HG03135 (cell line): ENCODE measurements at regions not wholly inside any gene's neighbourhood (a gene's known extent, or its start where the extent isn't known, plus 50 kb on each side); places are given as distances from the start of the nearest gene placed in this dataset.

ENCODE experiments used
- ATAC-seq: cut with Tn5 transposase; IDR thresholded peaks from one replicate; pipeline ENCODE4 v1.9.1; 2021; ENCODE audit warnings: mild to moderate bottlenecking, moderate library complexity; ENCODE audit not compliant: unreplicated experiment

DNA sequence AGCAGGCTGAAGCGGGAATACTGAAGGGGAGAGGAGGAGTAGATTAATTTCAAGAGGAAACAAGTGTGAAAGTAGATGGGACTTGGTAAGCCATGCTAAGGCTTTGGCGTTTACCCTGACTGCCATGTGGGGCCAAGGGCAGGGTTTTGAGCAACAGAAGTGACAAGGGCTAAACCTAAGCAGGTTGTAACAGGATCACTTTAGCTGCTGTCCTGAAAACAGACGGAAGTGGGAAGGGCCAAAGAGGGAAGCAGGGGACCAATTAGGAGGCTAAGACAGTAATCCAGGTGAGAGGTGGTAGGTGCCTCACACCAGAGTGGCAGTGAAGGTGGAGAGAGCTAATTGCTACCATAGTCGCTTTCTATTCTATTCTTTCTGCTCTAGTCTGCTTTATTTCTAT lies 166.5 kb downstream of the PJA1 start:
- ATAC-seq: no peak

DNA sequence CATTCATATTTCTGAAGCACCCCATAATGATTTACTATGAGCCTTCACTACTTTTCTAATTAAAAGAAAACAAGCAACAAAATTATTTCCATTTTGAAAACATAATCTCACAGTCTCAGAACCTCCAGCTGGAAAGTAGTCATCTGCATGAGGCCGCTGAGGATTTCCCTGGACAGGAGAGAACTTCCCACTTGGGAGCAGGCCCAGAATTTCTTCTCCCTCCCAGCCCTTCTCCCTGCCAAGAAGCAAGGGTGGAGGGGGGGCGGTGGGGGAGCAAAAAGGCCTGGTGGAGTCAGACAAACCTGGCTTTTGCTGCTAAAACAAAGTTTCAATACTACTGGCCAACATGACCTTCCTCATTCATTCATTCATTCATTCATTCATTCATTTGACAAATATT lies 167.3 kb downstream of the PJA1 start:
- ATAC-seq: no peak

DNA sequence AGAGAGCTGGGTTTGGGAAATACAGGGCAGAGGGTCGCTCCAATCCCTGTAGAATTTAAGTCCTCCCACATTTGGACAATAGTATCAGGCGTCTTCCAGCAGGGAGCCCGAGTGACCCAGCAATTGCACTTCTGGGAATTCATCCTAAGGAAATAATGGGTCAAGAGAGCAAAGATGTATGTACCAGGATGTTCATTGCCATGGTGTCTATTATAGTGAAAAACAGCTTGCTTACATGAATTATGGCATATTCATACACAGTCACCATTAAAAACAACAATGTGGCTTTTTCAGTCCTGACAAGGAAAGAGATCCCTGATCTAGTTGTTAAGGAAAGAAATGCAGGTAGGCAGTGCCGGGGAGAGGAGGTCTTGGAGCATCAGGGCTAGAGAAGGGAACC lies 167.7 kb downstream of the PJA1 start:
- no peak for ATAC-seq

DNA sequence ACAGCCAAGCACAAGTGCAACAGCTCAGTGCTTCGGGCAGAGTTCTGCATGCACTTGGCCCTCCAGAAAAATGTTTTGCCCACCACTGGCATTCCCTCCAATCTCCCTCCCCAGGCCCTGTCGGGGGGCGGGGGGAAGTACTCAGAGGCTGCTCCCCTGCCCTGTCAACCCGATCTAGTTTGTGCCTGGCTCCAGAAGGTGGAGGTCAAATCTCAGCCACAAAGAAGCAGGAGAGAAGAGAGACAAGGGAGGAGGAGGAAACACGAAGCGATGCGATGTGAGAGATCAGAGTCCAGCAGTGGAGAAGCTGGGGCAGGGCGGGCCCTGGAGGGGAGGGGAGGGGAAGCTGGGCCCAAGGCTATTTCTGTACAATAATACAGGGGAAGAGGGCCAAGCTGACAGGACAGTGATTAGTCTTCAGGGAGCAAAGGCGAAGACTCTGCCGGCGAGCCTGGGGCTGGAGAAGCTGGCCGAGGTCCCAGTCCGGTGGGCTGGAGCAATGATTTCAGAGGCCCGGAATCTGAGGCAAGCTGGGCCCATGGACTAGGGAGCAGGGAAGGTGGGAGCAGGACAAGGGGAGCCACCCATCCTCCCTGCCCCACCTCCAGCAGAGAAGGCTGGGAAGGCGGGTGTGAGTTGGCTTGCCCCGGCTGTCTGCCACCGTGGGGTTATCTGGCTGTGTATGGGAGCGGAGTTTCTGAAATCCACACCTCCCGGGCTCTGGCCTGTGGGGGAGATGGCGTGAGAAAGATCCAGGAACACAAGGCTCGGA lies 167.1 kb downstream of the EFNB1 start:
- ATAC-seq: no peak

DNA sequence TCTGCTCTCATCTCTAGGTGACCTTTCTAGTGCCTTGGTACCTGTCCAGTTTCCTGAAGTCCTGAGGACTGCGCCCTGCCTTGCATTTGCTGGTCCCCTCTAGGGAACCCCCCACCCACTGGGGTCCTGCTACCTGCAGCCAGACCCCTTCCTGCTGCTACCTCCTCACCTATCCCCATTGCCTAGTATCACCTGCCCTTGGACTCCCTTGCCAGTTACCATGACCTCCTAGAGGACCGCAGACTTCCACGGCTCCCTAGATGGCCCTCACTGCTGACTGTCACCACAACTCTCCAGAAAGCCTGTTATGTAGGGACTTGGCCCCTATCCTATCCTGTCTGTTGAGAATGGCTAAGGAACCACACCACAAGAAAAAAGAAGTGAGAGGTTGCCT lies 166.6 kb downstream of the EFNB1 start:
- no peak for ATAC-seq

DNA sequence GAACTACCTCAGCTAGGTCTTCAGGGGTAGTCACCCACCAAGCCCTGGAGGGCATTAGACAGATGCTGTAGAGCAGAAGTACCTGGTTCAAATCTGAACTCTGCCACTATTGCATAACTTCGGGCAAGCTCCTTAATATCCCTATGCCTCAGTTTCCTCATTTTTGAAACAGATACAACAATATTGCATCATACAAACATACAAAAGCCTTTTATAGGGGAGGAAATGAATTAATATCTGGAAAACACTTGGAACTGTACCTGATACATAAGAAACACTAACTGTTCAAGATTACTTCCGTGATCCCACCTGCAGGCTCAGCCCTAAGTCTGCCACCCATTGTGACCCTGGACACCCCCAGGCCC lies 166.1 kb downstream of the EFNB1 start:
- ATAC-seq: no peak

DNA sequence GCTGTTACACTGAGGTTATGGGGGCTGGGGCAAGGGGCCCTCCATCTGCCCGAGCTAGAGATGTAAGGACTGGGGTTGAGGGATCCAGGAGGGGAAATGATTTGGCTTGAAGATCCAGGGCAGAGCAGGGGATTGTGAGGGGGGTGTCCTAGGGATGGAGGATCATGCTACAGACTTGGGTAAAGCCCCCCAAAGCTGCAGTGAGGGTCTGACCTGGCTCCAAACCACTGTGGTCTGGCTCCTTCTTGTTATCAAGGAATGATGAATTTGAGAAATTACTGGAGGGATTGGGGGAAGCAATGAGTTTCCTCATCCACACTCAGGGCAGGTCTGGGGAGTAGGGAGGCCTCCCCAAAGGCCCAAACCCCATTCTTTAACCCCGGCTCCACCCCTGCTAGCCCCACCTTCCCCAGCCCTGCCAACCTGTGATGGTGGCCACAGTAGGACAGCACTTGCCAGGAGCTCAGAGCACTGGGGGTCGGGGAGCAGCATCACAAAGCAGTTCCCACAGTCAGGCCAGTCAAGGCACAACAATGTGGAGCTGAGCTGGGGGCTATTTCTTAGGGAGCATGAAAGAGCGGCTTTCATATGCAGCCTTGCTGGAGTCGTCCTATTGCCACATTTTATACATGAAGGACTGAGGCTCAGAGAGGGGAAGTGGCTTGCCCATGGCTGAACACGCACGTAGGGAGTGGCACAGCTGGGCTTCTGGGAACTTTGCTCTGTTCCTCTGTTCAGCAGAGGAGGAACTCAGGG lies 165.5 kb downstream of the EFNB1 start:
- no peak for ATAC-seq

DNA sequence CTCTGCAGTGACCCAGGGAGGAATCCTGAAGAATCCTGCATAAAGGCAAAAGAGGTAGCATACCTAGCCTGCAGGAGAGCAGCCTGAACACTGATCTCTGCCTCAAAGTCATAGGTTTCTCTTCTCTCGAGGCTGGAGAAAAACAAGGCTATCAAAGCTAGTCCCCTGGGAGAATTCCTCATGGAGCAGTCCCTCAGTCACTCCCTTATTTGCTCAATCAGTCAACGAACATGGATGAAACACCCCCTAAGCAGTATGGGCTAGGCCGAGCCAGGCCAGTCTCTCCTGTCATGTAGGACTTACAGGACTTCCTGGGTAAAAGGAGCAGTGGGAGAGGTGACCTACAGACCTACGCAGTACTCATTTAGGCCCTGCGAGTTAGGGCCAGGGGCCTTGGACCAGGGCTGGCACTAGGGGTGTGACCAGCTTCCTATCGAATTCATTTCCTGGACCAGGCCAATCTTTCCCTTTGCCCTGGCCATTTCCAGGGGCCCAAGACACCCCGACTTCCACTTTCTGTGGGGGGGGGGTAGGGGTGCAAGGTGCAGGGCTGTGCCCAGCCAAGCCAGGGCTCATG lies 164.1 kb downstream of the EFNB1 start:
- no peak for ATAC-seq

DNA sequence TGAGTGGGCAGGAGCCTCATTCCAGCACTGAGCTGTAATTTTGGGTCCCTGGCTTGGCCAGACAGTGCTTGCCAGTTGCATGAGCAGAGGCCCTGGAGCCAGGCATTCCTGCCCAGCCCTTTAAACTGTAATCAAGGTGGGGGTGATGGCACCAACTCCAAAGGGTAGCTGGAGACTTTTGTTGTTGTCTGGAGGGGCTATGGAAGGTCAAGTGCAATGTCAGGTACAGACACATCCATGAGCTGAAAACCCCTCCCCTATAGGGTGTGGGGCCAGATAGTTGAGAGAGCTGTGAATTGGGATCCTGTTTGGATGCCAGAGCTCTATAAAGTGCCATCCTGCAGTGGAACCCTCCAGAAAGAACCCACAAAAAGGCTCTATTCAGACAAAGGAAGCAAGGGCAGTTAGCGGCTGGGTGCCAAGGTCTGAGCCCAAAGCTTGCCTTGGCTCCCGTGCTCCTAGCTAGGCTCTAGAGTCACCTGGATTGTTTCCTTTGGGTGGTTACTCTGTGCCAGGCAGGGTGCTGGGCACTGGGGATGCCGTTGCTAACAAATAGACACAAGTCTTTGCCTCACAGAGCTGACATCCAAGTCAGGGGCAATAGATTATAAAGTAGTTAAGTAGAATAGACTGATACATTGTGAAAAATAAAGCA lies 163.0 kb downstream of the EFNB1 start:
- no peak for ATAC-seq

DNA sequence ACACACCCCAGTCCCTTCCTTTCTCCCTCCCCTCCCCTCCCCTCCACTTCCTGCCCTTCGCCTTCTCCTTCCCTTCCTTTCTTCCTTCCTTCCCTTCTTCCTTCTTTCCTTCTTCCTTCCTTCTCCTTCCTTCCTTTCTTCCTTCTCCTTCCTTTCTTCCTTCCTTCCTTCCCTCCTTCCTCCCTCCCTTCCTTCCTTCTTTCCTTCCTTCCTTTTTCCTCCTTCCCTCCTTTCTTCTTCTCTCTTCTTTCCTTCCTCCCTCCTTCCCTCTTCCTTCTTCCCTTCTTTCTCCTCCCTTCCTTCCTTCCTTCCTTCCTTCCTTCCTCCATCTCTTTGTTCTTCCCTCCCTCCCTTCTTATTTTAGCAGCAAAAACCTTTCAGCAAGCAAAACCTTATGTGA lies 162.1 kb downstream of the EFNB1 start:
- no peak for ATAC-seq

DNA sequence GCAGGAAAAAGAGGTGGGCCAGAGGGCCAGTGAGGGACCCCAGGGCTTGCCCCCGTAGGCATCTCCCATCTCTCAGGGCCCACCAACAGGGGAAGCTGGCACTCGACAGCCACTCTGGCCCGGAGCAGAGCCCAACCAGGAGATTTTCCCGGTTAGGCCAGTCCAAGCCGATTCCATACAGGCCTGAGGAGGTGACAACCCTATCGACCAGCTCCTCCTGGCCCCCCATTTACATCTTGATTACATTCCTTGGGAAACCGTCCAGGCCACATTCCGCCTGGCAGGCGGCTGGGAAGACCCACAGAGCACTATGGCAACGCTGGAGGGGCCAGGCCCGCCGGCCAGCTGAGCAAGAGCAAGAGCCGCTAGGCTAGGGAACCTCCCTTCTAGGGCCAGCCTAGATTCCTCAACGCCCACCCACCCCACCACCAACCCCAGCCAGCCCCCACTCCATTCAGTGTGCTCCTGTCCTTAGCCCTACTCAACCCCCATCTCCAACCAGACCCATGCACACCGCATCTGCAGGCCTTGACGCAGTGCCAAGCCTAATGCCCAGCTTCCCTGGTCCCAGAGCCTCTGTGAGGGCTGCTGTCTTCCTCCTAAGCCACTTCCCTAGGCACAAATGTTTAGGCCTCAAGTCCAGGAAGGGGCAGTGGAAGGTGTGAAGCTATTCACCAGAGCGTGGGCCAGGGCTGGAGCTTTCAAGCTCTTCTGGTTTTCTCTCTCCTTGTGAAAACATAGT lies 161.2 kb downstream of the EFNB1 start:
- ATAC-seq: no peak

DNA sequence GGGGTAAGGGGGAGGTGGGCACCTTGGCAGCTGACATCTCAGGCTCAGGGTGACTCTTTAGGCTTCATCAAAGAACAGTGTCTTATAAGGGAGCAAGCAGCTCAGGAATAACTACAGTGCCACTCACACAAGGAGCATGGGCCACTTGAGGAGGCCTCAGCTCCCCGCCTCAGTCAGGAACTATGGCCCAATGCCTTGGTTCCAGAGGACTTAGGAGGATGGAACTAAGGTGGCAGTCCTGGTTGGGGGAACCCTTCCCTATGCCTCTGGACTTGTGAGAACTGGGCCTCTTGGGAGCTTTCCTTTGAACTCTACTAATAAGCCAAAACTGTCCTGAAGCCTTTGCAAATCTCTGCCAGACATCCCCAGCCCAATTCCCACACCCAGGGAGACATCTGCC lies 160.6 kb downstream of the EFNB1 start:
- no peak for ATAC-seq

DNA sequence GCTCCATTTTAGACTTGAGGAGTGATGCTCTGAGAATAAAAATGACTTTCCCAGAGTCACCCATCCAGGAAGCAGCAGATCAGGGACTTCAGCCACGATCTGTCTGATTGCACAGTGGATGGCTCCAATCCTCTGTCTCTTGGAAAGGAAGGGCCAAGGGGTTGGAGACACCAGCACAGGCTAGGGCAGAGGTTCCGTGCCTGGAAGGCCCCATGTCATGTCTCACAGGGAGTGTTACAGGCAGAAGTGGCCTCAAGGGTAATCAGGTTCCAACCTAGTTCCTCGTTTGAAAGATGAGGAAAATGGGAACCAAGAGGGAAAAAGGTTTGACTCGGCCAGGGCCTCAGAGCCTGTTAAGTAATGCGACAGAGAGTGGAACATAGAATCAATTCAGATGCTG lies 160.0 kb downstream of the EFNB1 start:
- no peak for ATAC-seq

DNA sequence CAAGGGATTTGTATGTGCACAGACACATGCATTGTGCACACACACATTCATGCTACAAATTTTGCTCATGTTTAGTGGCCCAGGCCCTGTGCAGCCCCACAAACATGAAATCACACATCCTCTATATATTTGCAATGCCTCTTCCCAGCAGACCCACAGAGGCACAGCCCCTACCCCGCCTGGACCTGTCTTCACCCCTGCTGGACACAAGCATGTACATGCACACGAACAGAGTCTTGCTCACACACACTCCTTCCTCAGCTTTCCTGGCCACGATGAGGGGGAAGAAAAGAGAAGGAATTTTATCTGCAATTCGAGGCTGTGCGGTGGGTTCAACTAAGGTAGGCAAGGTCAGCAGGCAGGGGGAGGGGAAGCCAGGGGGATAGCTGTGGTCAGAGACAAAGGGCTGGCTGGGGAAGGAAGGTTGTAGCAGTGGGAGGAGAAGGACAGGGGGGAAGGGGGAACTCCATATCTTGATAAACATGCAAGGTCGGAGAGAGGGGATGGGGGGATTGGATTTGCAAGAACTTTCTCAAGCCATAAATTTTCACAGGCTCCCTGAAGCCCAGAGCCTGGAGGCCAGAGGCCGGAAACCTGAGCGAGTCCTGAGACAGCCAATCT lies 156.4 kb downstream of the EFNB1 start:
- ATAC-seq: no peak

DNA sequence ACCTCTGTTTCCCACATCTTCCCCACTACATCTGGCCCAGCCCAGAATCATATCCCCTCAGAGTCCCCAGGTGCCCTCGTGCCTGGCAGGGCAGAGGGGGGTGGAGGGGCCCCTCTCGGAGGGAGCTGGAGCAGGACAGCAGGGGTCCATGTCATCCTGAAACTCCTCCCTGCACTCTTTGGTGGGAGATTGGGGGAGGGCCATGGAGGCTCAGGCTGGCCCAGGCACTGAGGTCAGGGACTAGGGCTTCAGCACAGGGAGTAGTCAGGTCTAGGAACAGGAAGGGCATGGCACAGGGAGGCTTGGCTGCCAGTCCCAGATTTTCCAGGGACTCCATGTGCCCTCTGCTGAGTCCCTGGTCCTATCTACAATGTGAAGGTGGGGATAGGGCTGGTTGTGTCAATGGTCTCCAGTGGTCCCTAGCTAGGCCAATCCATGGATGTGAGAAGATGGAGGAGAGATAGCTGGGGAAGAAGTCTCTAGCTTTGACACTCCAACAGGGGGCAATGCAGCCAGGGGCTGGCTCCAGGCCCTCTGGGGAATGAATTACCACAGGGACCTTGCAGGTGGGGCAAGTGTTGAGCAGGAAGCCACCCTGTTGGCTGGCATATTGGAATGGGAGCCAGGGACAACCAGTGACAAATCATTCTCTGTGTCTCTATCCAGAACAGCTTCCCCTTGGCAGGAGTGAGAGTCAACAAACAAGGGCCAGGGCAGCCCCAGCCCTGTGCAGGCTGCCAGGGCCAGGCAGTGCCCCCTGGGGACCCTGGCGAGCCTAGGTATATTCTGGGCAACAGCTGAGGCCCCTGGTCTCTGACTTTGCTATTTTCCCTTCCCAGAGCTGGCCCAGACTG lies 154.4 kb downstream of the EFNB1 start:
- no peak for ATAC-seq

DNA sequence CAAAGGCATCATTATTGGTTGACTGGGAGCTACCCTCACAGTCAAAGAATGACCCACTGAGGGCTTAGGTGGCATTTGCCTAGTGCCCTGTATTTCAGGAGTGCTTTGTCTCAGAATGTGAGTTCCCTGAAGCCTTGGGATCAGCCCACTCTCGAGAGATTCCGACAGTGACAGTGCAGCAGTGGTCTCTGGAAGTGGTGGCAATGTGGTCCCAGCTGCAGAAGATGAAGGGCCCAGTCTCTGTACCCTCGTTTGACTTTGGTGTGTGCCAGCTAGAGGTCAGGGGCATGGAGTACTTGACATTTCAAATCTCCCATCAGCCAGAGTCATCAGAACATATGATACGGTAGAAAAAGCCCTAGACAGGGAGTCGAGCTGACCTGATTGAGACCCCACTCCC lies 153.7 kb downstream of the EFNB1 start:
- no peak for ATAC-seq

DNA sequence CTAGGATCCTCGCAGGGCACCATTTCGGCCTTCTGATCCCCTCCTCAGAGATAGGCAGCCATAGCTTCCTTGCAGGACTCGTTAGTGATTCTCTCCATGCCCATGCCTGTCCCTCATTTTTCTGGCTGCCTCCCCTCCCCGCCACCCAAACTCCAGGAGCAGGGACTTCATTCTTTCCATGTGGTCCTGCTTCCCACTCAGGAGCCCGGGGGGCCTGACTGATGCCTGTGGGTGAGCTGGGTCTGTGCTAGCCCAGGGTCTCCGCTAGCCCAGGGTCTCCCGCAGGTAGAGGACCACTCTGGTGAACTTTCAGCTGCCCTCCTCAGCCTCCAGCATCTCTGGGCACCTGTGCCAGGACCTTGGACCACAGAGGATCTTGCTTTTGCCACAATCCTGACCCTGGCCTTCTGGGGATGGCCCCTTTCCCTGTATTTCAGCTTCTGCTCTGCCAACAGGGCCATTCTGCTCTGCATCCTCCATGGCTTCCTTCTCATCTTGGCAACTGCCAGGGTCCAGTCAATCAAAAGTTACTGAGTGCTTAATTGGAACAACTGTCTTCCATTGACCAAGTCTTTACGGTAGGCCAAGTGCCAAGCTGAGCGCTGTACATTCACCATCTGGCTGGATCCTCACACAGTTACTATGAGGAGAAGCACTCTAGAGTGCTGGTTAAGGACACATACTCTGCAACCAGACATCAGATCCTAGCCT lies 152.2 kb downstream of the EFNB1 start:
- ATAC-seq: no peak

DNA sequence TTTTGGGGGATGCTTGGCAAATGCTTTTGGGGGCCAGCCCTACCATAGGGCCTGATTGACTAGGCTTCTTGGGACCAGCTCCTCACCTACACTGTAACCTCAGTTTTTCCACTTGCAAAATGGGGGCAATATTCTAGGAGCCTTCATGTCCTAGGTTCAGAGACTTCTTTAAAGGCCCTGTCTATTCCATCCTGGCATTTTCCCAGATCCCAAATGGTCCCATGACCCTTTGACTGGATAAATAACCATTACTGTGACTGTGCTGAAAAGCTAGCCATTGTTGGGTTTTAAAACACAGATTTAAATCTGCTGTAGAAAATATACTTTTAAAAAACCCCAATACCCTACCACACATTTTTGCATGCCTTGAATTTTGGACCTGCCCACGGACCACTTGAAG lies 149.8 kb downstream of the EFNB1 start:
- no peak for ATAC-seq

DNA sequence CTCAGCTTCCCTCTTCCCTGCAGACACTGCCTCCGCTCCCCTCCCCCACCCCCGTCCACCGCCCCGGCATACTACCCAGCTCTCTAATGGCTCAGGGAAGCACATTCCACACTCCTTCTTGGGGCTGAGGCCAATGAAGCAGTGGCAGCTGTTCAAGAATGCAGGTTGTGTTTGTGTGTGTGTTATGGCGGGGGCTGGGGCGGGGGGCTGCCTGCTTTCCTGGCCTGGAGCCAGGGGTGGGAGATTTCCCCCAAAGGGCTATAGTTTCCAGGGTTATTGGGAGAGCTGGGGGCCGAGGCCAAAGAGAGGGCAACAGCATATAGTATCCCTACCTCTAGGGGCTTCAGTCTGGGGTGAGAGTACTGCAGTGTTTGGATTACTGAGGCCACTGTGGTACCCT lies 149.4 kb downstream of the EFNB1 start:
- ATAC-seq: no peak
